ENCODE measurements at regions not wholly inside any gene's neighbourhood (a gene's known extent, or its start where the extent isn't known, plus 50 kb on each side); places are given as distances from the start of the nearest gene placed in this dataset.

DNA sequence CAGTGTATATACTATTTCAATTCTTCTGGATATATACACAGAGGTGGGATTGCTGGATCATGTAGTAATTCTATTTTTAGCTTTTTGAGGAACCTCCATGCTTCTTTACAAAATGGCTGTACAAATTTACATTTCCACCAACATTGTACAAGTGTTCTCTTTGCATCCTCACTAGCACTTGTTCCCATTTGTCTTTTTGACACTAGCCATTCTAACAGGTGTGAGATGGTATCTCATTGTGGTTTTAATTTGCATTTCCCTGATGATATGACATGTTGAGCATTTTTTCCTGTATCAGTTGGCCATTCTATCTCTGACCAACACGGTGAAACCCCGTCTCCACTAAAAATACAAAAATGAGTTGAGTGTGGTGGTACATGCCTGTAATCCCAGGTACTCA, 68.1 kb upstream of the PMEPA1 start:
- ATAC-seq (no peak), DNase-seq (ENCODE audit: low spot score) (no peak)
- Histone ChIP-seq H3K27ac (ENCODE audit: low read depth) (no peak overlapping the region), H4K20me1 (replicated peaks; ENCODE audit: insufficient read depth) (no peaks in the 10 kb centered on the region), H3K4me1 (ENCODE audit: insufficient read depth) (peaks cover 5% of the 10 kb centered on the region; the same call in 1 of the 2 replicates), H3K4me2 (no peak overlapping the region), H3K27me3 (ENCODE audit: insufficient read depth) (no peaks in the 10 kb centered on the region), H3K4me3 (no peak overlapping the region), H3K36me3 (ENCODE audit: insufficient read depth) (no peaks in the 10 kb centered on the region), H3F3A (replicated peaks; ENCODE audit: low read depth) (no peaks in the 10 kb centered on the region), H3K79me2 (replicated peaks; ENCODE audit: insufficient read depth) (no peaks in the 10 kb centered on the region), H2AFZ (no peak overlapping the region), H3K9me2 (ENCODE audit: insufficient read depth) (peaks cover 6% of the 10 kb centered on the region; the same call in 1 of the 2 replicates)
- H3K27me3 Mint-ChIP-seq (ENCODE audit: insufficient read depth, low read depth, poor library complexity): peaks cover 6% of the 10 kb centered on the region
- H3K27ac Mint-ChIP-seq: no peak overlapping the region
- no peak overlapping the region for H3K4me3 Mint-ChIP-seq
- TF ChIP-seq EZH2 (IDR thresholded peaks at IDR 0.05; ENCODE audit: low read depth, unreplicated experiment) (no peak), ZNF331 (CRISPR knock-in tag; IDR thresholded peaks at IDR 0.05; ENCODE audit: low read depth) (no peak), STAT1 (IDR thresholded peaks at IDR 0.05; ENCODE audit: unreplicated experiment) (no peak), EZH2phosphoT487 (IDR thresholded peaks at IDR 0.05; ENCODE audit: unreplicated experiment) (no peak), CREB1 (CRISPR knock-in tag; IDR thresholded peaks at IDR 0.05; ENCODE audit: low read depth) (no peak), REST (IDR thresholded peaks at IDR 0.05; ENCODE audit: unreplicated experiment) (no peak), ZNF114 (CRISPR knock-in tag; IDR thresholded peaks at IDR 0.05) (no peak), NANOG (IDR thresholded peaks at IDR 0.05; ENCODE audit: borderline replicate concordance) (no peak), POLR2AphosphoS5 (IDR thresholded peaks at IDR 0.05; ENCODE audit: low read depth) (no peak), JUNB (IDR thresholded peaks at IDR 0.05; ENCODE audit: unreplicated experiment) (no peak)
- TF ChIP-seq, protein P1, sequence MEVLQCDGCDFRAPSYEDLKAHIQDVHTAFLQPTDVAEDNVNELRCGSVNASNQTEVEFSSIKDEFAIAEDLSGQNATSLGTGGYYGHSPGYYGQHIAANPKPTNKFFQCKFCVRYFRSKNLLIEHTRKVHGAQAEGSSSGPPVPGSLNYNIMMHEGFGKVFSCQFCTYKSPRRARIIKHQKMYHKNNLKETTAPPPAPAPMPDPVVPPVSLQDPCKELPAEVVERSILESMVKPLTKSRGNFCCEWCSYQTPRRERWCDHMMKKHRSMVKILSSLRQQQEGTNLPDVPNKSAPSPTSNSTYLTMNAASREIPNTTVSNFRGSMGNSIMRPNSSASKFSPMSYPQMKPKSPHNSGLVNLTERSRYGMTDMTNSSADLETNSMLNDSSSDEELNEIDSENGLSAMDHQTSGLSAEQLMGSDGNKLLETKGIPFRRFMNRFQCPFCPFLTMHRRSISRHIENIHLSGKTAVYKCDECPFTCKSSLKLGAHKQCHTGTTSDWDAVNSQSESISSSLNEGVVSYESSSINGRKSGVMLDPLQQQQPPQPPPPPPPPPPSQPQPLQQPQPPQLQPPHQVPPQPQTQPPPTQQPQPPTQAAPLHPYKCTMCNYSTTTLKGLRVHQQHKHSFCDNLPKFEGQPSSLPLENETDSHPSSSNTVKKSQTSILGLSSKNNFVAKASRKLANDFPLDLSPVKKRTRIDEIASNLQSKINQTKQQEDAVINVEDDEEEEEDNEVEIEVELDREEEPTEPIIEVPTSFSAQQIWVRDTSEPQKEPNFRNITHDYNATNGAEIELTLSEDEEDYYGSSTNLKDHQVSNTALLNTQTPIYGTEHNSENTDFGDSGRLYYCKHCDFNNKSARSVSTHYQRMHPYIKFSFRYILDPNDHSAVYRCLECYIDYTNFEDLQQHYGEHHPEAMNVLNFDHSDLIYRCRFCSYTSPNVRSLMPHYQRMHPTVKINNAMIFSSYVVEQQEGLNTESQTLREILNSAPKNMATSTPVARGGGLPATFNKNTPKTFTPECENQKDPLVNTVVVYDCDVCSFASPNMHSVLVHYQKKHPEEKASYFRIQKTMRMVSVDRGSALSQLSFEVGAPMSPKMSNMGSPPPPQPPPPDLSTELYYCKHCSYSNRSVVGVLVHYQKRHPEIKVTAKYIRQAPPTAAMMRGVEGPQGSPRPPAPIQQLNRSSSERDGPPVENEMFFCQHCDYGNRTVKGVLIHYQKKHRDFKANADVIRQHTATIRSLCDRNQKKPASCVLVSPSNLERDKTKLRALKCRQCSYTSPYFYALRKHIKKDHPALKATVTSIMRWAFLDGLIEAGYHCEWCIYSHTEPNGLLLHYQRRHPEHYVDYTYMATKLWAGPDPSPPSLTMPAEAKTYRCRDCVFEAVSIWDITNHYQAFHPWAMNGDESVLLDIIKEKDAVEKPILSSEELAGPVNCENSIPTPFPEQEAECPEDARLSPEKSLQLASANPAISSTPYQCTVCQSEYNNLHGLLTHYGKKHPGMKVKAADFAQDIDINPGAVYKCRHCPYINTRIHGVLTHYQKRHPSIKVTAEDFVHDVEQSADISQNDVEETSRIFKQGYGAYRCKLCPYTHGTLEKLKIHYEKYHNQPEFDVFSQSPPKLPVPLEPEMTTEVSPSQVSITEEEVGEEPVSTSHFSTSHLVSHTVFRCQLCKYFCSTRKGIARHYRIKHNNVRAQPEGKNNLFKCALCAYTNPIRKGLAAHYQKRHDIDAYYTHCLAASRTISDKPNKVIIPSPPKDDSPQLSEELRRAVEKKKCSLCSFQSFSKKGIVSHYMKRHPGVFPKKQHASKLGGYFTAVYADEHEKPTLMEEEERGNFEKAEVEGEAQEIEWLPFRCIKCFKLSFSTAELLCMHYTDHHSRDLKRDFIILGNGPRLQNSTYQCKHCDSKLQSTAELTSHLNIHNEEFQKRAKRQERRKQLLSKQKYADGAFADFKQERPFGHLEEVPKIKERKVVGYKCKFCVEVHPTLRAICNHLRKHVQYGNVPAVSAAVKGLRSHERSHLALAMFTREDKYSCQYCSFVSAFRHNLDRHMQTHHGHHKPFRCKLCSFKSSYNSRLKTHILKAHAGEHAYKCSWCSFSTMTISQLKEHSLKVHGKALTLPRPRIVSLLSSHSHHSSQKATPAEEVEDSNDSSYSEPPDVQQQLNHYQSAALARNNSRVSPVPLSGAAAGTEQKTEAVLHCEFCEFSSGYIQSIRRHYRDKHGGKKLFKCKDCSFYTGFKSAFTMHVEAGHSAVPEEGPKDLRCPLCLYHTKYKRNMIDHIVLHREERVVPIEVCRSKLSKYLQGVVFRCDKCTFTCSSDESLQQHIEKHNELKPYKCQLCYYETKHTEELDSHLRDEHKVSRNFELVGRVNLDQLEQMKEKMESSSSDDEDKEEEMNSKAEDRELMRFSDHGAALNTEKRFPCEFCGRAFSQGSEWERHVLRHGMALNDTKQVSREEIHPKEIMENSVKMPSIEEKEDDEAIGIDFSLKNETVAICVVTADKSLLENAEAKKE (CRISPR knock-in tag; IDR thresholded peaks at IDR 0.05): no peak
- TF ChIP-seq, protein P2, sequence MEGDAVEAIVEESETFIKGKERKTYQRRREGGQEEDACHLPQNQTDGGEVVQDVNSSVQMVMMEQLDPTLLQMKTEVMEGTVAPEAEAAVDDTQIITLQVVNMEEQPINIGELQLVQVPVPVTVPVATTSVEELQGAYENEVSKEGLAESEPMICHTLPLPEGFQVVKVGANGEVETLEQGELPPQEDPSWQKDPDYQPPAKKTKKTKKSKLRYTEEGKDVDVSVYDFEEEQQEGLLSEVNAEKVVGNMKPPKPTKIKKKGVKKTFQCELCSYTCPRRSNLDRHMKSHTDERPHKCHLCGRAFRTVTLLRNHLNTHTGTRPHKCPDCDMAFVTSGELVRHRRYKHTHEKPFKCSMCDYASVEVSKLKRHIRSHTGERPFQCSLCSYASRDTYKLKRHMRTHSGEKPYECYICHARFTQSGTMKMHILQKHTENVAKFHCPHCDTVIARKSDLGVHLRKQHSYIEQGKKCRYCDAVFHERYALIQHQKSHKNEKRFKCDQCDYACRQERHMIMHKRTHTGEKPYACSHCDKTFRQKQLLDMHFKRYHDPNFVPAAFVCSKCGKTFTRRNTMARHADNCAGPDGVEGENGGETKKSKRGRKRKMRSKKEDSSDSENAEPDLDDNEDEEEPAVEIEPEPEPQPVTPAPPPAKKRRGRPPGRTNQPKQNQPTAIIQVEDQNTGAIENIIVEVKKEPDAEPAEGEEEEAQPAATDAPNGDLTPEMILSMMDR (conservative IDR thresholded peaks at IDR 0.05; ENCODE audit: low read depth in 2 of 2): no peak
- TF ChIP-seq, protein P3, sequence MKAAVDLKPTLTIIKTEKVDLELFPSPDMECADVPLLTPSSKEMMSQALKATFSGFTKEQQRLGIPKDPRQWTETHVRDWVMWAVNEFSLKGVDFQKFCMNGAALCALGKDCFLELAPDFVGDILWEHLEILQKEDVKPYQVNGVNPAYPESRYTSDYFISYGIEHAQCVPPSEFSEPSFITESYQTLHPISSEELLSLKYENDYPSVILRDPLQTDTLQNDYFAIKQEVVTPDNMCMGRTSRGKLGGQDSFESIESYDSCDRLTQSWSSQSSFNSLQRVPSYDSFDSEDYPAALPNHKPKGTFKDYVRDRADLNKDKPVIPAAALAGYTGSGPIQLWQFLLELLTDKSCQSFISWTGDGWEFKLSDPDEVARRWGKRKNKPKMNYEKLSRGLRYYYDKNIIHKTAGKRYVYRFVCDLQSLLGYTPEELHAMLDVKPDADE (IDR thresholded peaks at IDR 0.05): no peak
- H3K4me1 Mint-ChIP-seq: peaks cover 7% of the 10 kb centered on the region
- no peaks in the 10 kb centered on the region for H3K9me3 Mint-ChIP-seq
- H3K36me3 Mint-ChIP-seq (ENCODE audit: low read depth): no peaks in the 10 kb centered on the region
